Stimulated activated naive CD4-positive, alpha-beta T cell (primary cell): ENCODE measurements at regions not wholly inside any gene's neighbourhood (a gene's known extent, or its start where the extent isn't known, plus 50 kb on each side); places are given as distances from the start of the nearest gene placed in this dataset.
"Not testable (repeated sequence)": the region's sequence is repeated elsewhere in the genome, so short reads cannot be mapped to it uniquely, and the experiment has no call there.

Experiments
- DNase-seq, 6 experiments: peaks; one replicate each; lab custom pipeline; 2025; lab: John Stamatoyannopoulos, UW

DNA sequence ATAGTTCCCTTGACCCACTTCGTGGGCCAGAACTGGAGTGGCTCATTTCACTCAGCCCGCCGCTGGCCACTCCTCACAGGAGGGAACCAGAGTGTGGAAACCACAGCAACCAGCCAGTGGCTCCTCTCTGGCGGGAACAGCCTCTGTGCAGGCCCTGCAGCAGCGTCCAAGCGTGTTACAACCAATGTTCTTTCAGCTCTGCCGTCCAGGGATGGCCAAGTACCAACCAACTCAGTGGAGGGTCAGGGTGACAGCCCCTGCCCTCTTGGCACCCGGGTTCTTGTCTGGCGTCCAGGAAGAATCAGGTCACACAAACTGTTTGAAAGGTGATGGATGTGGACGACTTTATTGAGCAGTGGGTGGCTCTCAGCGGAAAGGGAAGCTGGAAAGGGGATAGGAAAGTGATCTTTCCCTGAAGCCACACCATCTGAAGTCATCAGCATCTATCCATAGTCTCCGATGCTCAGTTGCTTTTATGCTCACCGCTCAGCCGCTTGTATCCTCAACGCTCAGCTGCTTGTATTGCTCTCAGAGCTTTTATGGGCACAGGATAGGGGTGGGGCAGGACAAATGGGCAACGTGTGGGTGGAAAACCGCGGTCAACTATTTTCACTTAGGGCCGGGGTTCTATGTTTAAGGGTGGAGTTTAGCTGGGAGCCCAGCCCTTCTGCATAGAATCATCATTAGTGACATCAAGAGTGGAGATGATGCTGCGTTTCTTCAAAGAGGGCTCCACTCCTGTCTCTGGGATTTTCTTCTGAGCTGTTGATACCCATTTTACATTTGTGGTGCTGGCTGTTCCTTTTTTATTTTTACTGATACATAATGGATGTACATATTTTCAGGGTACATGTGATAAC, 250.2 kb downstream of the RRAGC start:
- no peak for DNase-seq

DNA sequence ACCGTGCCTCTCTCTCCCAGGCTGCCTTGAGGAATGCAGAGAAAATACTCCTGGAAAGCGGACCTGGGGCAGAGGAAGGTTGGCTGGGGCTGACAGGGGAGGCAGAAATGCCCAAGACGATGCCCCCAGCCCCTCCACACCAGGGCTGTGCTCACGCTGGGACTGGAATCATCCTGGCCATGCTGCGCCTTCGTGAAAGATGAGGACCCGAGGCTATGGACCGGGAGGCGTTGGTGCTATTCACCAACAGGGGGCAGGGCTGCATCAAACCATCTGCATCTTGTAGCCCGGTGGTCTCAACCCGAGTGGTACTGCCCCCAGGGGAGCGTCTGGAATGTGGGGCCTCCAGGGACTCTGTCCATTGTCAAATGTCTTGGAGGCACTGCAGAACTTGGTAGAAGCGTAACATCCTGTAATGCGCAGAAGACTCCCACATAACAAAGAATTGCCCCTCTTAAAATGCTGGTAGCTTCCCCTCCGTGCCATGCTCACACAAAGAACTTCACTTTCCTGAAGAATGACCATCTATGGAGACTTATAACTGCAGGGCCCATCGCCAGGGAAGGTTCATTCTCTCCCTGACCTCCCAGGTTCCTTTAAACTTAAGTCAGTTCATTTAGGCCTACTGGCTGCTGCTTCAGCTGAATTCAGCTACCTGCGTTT, 251.2 kb downstream of the RRAGC start:
- DNase-seq, result peak in 1 of 6 experiments; percentile 5

DNA sequence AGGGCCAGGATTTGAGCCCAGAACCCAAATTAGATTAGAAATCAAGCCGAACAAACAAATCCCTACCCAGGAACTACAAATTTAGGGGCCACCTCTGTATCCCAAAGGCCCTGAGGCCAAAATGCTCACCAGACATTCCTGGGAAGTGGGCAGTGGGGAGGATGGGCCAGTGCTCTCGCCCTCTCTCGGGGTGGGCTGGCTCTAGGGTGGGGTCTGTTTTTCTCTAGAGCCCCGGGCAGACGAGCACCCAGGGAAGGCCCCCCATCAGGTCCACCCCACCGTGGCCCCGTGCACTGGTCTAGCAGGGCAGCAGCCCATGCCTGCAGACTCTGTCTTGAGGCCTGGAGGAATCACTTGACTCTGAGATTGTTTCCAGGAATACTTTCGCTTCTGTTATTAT, 252.0 kb downstream of the RRAGC start:
- DNase-seq, result no peak

DNA sequence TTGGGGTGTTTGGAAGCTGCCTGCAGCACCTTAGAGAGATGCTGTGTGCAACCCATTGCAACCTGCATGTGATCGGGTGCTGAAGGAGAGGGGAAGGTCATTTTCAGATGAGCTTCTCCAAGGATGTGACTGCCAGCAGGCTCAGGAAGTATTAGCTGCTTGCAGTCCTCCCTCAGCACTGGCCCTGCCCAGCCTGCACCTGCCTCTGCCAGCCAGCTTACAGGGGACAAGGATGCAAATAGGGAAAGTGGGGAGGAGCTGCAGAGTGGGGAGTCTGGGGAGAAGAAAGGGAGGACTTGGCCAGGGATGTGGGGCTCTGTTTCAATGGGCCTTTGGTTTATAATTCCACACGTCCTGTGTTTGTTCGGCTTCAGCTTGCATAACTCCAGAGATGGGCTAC, 254.5 kb downstream of the RRAGC start:
- no peak for DNase-seq

DNA sequence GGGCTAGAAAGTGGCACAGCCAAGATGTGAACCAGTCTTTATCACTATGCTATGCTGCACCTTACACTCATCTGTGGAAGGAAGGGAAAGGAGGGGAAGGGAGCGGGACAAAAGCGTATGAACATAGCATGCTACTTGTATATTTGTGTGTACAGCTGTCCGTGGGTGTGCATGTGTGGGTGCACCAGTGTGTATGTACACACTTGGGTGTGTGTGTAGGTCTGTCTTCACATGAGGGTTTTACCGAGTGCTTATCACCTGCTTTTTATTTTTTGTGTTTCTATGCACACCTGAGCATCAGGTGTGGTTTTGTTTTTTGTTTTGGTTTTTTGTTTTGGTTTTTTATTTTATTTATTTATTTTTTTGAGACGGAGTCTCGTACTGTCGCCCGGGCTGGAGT, 255.7 kb downstream of the RRAGC start:
- DNase-seq, result no peak

DNA sequence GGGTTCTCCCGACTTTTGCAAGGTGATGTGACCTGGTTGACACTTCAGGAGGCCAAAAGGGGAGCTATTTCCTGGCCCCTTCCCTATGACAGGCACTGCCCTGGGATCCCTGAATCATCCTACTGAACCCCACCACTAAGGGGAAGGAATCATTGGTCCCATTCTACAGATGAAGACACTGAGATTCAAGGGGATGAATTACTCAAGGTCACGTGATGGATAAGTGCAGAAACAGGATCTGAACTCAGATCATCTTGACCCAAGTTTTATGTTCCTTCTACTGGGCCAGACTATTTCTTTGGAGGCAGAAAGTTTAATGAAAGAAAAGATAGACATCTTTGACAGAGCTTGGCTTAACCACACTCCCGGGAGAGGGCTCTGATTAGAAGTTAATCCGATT, 258.7 kb downstream of the RRAGC start:
- DNase-seq, result no peak

DNA sequence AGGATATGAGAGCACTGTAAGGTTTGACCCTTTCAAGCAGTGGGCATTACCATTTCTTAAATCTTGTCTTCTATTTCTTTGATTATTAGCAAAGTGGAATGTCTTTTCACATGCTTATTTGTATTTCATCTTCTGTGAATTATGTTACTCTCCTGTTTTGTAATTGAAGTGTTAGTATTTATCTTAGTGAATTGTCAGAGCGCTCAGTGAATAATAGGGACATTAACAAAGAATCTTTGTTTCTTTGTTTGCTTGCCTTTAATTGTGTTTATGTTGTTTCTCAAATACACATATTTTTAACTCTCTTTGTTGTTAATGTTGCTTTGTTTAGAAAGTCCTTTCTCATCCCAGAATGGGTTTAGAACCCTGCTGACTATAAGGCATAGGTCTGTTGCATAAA, 259.3 kb downstream of the RRAGC start:
- DNase-seq, result no peak

DNA sequence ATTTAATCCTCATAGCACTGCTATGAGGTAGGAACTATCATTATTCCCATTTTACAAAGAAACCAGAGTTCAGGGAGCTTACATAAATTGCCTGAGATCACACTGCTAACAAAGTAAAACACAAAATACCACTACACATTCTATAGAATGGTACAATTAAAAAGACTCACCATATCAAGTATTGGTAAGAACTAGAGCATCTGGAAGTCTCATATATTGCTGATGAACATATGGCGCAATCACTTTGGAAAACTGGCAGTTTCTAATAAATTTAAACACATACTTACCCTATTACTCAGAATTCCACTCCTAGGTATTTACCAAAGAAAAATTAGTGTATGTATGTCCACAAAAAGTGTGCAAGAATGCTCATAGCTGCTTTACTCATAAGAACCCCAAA, 261.5 kb downstream of the RRAGC start:
- DNase-seq, result no peak

DNA sequence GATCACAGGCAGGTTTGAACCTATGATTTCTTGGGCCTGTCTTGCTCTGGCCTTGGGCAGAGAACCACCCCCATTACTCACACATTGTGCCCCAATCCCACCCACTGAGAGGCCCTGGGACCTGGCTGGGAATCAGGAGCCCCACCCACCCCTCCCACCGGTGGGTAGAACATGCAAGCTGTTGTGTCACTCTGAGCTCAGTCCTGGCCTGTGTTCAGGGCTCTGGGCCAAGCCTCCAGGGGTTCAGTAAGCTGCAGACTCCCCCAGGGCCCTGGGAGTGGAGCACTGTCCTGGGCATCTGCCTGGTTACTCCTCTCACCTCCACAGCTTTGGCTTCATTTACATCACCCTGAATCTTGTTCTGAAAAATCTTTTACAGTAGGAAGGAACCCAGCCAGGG, 270.5 kb downstream of the RRAGC start:
- DNase-seq, result no peak

DNA sequence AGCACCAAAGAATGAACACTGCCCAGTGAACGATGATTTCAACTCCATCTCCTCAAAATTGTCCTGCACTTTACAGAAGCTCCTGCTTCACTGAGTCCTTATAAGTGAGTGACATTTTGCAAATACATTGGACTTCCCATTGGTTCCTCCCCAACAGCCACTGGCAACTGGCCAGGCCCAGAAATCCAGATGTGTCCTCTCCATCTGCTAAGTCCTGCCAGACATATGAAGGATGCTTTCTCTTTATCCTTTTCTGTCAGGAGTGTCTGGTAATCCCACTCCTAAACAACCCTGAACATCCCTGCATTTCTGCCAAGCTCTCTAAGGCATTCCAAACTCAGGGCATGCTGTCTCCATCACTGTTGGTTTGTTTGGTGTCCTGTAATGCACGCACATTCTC, 271.8 kb downstream of the RRAGC start:
- no peak for DNase-seq

DNA sequence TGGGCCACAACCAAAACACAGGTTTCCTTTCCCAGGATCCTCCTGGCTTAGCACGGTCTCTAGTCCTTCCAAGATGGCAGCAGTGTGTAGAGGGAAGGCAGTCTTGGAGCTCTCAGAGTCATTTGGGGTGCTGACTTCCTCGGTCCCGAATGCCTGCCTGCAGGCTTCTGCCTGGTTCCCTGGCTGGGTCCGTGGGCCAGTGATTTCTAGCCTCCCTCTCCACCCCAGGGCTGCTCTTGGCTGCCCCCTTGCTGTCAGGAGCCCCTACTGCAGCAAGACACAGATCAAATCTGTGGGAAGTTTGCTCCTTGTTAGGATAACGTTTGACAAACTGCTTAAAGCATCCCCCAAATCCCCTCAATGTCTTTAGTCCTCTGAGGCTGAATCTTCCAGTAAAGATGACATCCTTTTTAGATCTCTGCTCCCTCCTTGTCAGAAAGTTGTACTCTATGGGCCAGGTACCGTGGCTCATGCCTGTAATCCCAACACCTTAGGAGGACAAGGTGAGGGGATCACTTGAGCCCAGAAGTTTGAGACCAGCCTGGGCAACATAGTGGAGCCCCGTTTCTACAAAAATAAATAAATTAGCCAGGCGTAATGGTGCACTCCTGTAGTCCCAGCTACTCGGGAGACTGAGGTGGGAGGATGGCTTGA, 272.5 kb downstream of the RRAGC start:
- DNase-seq, result peak; percentile 8 to 55 (median 32)

DNA sequence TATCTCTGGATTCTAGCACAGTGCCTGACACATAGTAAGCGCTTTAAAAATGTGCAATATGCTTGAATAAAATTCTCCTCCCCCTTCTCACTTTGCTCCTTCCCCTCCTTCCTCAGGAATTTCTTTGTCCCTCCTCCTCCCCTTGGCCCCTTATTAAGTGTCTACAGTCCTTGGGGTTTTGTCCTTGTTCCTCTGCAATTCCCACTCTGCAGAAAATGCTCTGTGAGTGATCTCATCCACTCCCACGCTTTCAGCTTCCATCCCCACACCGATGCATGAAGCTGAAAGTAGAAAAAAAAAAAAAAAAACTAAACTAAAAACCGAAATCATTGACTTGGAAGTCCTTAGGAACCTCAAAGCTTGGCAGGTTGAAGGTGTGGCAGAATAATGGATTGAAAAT, 273.6 kb downstream of the RRAGC start:
- DNase-seq, result no peak

DNA sequence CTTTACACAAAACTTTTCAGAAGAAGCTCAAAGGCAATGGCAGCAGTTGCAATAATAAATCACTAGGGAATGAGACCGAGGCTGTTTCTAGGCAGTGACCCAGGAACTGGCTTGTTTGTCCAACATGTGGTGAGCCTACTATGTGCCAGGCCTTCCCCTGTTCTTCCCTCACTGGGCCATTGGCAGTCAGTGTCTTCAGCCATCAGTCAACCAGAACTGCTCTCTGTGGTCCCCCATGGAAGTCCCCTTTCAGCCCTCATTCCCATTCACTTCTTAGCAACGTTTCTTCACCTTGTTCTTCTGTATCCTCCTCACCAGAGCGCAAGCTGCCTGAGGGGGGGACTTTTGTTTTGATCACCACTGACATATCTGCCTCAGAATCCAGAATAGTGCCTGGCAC, 274.1 kb downstream of the RRAGC start:
- no peak for DNase-seq

DNA sequence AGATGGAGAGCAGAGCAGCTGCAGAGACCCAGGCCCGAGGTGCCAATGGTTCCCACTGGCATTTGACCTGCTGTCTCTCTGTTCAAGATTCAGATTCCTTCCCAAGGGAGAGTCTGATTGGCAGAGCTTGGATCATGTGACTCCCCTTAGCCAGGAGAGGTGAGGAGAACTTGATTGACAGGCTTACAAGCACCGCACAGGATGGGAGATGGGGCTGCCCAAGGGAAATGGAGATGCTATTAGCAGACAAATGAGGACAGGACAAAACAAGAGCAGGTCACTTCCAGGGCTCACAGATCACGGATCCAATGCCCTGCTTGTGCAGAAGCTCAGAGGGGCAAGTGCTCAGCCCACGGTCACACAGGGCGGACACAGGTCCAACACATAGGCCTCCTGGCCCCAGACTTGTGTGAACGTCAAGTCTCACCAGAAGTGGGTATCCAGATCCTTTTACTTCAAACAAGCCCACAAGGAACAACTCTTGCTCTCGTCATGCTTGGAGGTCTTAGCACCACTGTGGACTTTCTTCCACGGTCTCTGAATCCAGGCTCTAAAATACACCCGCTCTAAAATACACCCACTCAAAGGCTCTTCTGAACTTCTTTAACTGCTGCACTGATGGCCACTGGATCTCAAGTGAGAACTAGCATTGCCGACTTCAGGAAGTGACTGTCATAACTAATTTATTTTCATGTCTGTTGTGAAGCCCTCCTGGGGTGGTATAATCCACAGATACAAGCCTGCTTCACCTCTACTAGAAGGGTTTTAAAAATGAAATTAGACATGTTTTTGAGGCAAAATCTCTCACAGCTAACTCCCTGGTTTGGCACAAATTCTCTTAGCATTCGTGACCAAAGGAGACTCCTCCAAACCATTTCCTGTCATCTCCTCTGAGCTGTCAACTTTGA, 274.9 kb downstream of the RRAGC start:
- DNase-seq, result no peak

DNA sequence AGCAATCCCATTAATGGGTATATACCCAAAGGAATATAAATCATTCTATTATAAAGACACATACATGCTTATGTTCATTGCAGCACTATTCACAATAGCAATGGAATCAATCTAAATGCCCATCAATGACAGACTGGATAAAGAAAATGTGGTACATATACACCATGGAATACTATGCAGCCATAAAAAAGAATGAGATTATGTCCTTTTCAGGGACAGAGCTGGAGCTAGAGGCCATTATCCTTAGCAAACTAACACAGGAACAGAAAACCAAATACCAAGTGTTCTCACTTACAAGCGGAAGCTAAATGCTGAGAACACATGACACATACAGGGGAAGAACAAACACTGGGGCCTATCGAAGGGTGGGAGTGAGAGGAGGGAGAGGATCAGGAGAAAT, 276.3 kb downstream of the RRAGC start:
- DNase-seq, result not testable (repeated sequence)

DNA sequence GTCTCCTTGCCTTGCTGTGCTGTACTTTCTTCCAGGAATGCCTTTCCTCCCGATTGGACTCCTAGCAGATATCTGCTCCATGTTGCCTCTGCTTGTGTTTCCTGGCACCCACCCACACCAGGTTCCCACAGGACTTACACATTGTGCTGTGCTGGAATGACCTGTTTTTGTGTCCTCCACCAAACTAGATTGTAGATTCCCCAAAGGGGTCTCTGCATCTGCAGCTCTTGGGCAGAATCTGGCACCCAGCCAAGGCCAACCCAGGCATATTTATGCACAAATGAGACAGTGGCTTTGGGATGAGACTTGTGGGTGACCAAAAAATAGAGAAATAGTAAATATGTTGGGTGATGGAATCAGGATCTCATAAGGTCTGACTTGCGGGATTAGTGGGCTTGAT, 278.2 kb downstream of the RRAGC start:
- no peak for DNase-seq

DNA sequence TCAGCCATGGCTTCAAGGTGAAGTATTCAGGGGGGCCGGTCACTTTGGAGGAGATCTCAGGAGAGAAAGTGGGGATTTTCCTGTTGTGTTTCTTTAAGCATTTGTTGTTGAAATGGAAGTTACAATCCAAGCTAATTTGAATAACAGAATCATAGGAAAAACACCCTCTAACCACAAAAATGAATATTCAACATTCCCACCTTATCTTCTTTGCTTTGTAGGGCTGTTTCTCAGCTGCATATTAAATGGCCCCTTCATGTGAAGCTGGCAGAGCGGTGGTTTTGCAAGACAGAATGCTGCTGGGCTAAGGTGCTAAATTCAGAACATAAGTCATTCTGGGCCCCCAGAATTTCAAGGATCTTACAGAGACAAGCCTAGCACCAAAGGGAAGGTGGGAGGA, 279.0 kb downstream of the RRAGC start:
- no peak for DNase-seq

DNA sequence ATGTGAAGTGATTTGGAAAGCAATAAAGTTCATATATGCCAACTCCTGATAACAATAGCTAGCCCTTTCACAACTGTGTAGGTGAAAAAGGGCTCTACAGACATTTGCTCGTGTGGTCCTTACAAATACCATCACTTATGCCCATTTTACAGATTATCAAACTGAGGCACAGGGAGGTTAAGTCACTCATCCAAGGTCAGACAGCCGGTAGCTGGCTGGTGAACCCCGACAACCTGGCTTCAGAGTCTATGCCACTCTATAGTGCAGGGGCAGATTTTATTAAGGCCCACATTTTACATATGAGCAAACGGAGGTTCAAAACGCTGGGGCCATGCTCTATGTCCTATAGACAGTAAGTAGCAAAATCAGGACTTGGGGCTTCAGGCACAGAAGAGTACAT, 280.5 kb downstream of the RRAGC start:
- no peak for DNase-seq

DNA sequence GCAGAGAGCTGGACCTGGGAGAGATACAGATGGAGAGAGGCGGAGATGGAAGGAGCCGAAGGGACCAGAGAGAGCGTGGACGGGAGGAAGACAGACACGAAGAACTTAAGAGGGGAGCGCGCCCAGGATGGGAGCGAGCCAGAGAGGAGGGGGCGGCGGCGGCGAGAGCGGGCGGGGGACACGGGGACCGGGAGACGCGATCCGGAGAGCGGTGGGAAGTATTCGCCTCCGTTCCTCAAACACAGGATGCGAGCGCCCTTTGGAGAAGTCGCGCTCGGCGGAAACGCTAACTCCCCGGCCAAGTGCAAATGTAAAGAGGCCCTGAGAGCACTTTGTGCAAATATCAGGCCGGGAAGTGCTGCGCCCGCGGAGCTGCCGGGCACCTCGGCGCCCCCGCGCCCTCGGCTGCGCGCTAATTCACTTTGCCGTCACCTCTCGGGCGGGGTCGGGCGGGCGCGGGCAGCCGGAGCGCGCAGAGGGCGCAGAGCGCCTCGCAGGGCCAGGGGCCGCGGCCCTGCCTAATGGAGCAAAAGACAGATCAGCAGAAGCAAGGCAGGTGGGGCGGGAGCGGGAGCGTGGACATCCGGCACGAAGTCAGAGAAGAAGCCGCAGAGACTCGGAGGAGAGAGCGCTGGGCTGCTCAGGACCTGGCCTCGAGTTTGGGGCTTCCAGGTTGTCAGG, 281.2 kb downstream of the RRAGC start:
- DNase-seq, result peak in 2 of 6 experiments; percentile 12 to 33

DNA sequence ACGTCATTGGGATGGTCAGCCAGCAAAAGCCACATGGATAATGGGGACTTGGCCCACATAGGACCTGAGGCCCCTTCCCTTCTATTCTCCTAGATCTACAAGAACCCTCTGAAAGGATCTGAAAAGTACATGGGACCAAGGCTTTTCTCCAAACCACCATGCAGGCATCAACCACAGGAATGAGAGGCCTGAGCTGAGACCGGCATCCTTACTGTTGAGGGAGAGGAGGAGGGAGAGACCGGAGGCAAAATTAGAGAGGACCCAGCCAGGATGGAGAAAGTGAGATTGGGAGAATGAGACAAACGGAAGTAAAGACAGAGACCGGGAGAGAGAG, 281.7 kb downstream of the RRAGC start:
- DNase-seq, result no peak

DNA sequence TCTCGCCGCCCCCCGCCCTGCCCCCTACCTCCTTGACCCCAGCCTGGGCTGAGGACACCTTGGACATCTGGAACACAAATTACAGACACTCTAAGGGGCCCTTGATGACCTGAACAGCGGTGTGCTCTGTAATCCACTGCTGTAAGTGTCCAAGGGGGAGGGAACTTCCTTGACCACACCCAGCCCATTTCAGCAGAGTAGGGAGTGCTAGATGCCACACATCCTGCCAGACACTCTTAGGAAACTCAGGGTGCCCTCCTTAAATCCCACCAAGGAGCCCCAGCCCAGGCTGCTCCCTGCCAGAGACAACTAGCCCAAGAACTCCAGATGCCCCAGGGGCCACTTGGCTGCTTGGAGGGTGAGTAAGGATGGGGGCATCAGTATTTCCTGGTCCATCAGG, 282.2 kb downstream of the RRAGC start:
- no peak for DNase-seq

DNA sequence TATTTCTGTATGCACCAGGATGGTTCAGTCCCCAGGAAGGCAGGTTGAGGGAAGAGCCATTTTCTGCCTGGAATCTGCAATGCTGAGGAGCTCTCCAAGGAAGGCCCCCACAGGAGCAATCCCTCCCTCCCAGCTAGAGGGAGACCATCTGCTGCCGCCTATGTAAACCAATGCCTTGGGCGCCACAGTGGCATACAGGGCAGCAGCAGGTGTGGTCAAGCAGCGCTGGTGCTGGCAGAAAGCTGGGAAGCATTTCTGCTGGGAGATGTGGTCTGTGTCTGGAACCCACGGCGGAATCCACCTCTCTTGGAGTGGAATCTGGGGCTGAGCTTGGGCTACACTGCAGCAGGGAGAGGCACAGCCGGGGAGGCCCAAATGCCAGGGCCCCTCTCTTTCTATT, 283.3 kb downstream of the RRAGC start:
- no peak for DNase-seq
